ENCODE measurements at regions not wholly inside any gene's neighbourhood (a gene's known extent, or its start where the extent isn't known, plus 50 kb on each side); places are given as distances from the start of the nearest gene placed in this dataset.

- ChIA-PET CTCF (no interaction called here), POLR2A (no interaction called here)
- TF ChIP-seq USF2 (IDR thresholded peaks at IDR 0.05): no peak
- no peak for TF ChIP-seq RNF2 (IDR thresholded peaks at IDR 0.05; ENCODE audit: borderline replicate concordance, low read depth)
- TF ChIP-seq KDM5A (IDR thresholded peaks at IDR 0.05): no peak
- TF ChIP-seq HEYL (CRISPR knock-in tag; IDR thresholded peaks at IDR 0.05): no peak
- TF ChIP-seq HOXB5 (CRISPR knock-in tag; IDR thresholded peaks at IDR 0.05): no peak
- TF ChIP-seq EHF (CRISPR knock-in tag; IDR thresholded peaks at IDR 0.05): no peak
- TF ChIP-seq FOXS1 (CRISPR knock-in tag; IDR thresholded peaks at IDR 0.05): no peak
- no peak for TF ChIP-seq ESRRA (IDR thresholded peaks at IDR 0.05; ENCODE audit: borderline replicate concordance, low read length)
- TF ChIP-seq BHLHE40 (IDR thresholded peaks at IDR 0.05; ENCODE audit: low read depth, low read length): no peak
- no peak for TF ChIP-seq HMGXB4 (CRISPR knock-in tag; IDR thresholded peaks at IDR 0.05; ENCODE audit: borderline replicate concordance)
- TF ChIP-seq ZNF302 (CRISPR knock-in tag; IDR thresholded peaks at IDR 0.05): no peak
- no peak for TF ChIP-seq CTCF (IDR thresholded peaks at IDR 0.05)
- TF ChIP-seq HOXA7 (CRISPR knock-in tag; IDR thresholded peaks at IDR 0.05): no peak
- Histone ChIP-seq H3K4me1 (no peaks in the 10 kb centered on the region), H3K4me2 (no peak overlapping the region), H3K4me3 (no peak overlapping the region), H3K9me3 (peaks cover 3% of the 10 kb centered on the region; the same call in 2 of the 3 replicates), H3K27ac (no peak overlapping the region)
- ATAC-seq (no peak), FAIRE-seq (no peak), DNase-seq (ENCODE audit: low read depth in 1 of 2, low spot score in 1 of 2) (no peak)
- WGBS (ENCODE audit: missing lambda C conversion rate): 80% methylated on average over 6 of the region's 6 CpGs
Measured at GRCh38 chr19:27750391-27751043, 1462.4 kb downstream of the UQCRFS1 start.

- 96% methylated on average over 3 of the region's 3 CpGs for WGBS (ENCODE audit: missing lambda C conversion rate)
- no peak for TF ChIP-seq ZNF302 (CRISPR knock-in tag; IDR thresholded peaks at IDR 0.05)
- TF ChIP-seq JUNB (IDR thresholded peaks at IDR 0.05): no peak
- no peak for TF ChIP-seq ELK1 (IDR thresholded peaks at IDR 0.05; ENCODE audit: low read depth, low read length)
- no peak for TF ChIP-seq USF2 (IDR thresholded peaks at IDR 0.05)
- no peak for TF ChIP-seq RARB (CRISPR knock-in tag; IDR thresholded peaks at IDR 0.05)
- no peak for TF ChIP-seq EHMT2 (IDR thresholded peaks at IDR 0.05; ENCODE audit: low read depth)
- TF ChIP-seq CBX8 (IDR thresholded peaks at IDR 0.05): no peak
- no peak for TF ChIP-seq ESRRA (IDR thresholded peaks at IDR 0.05; ENCODE audit: borderline replicate concordance, low read length)
- no peak for TF ChIP-seq MAX (IDR thresholded peaks at IDR 0.05)
- TF ChIP-seq MYC (IDR thresholded peaks at IDR 0.05; ENCODE audit: borderline replicate concordance, low read length): no peak
- TF ChIP-seq POLR2A (IDR thresholded peaks at IDR 0.05; ENCODE audit: low read length): no peak
- no peak for TF ChIP-seq ATOH8 (CRISPR knock-in tag; IDR thresholded peaks at IDR 0.05; ENCODE audit: low read depth)
- peak; percentile 88 for FAIRE-seq
- ChIA-PET CTCF (interaction anchor here (0.9 kb wide), 1 partner anchor 37 kb away, joined by 3 read pairs; no protein-coding TSS in a partner anchor), POLR2A (no interaction called here)
- H3K9me3 ChIP-seq: no peaks in the 10 kb centered on the region; the same call in 2 of the 3 replicates
- H3K4me2 ChIP-seq: no peak overlapping the region
- no peak for ATAC-seq
- H3K4me1 ChIP-seq: no peaks in the 10 kb centered on the region
- H3K27ac ChIP-seq: no peak overlapping the region
- H3K4me3 ChIP-seq: no peak overlapping the region
- DNase-seq (ENCODE audit: low read depth in 1 of 2, low spot score in 1 of 2): no peak
Measured at GRCh38 chr19:27748551-27749152, 1464.3 kb downstream of the UQCRFS1 start.

Data from A549 (cell line).